SK-N-MC (cell line): ENCODE measurements at regions not wholly inside any gene's neighbourhood (a gene's known extent, or its start where the extent isn't known, plus 50 kb on each side); places are given as distances from the start of the nearest gene placed in this dataset.

Experiments used
- EZH2 ChIP-seq: fragments of 200-600 bp; sonication (generic); IDR thresholded peaks from one replicate; pipeline ENCODE4 v1.6.1; 2017; ENCODE audit warnings: antibody characterized with exemption
- POLR2AphosphoS5 ChIP-seq: IDR thresholded peaks from 2 replicates; pipeline ENCODE4 v1.6.1; 2012; ENCODE audit warnings: mild to moderate bottlenecking, low read depth, low read length, borderline replicate concordance

DNA sequence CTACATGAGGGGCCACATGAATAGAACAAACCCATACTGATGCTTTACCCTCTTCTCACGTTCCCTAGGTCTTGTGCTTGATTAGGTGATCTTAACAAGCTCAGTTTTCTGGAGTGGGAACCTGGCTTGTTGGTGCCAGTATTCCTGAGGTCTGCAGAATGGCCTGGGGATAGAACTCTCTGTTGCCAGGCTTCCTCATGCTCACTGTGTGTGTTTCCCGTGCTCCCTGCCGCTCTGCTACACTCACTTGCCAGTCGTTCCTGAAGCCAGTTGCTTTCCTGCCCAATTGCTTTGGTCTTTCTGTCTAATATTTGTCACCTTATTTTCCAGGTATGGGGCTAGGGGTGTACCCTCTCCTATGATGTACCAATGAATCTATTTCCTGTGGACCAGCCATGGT, 2111.5 kb upstream of the PIK3C3 start:
- TF ChIP-seq EZH2 (no peak), POLR2AphosphoS5 (no peak)
